Kidney (tissue), 13 donors: ENCODE measurements at regions not wholly inside any gene's neighbourhood (a gene's known extent, or its start where the extent isn't known, plus 50 kb on each side); places are given as distances from the start of the nearest gene placed in this dataset.
A peak's percentile ranks its signal among the peaks of the same experiment; 100 is the strongest.

Experiments used
- DNase-seq, 5 donors: peaks; one replicate each; pipeline ENCODE4 v3.0.0-alpha.2; 2013 to 2020
- FAIRE-seq: peaks from 2 replicates; lab custom pipeline; 2012; peaks lifted over from hg19 to GRCh38; lab: Jason Lieb, UNC
- H3K27ac ChIP-seq, 2 donors: one replicate each; pipeline ENCODE4 v1.7.0; 2013; ENCODE audit warnings: low read depth in 2 of 2, low read length in 2 of 2, inconsistent platforms in 1 of 2
- H3K27me3 ChIP-seq: one replicate; pipeline ENCODE4 v1.7.1; 2013; ENCODE audit warnings: low read length, inconsistent platforms; ENCODE audit not compliant: control insufficient read depth, insufficient read depth
- H3K36me3 ChIP-seq, 3 donors: one replicate each; pipeline versions ENCODE4 v1.7.0 to v1.7.1; 2013; ENCODE audit warnings: low read length in 3 of 3, control low read depth in 1 of 3, inconsistent platforms in 1 of 3; ENCODE audit not compliant: insufficient read depth in 3 of 3, control insufficient read depth in 2 of 3
- H3K4me1 ChIP-seq, 3 donors: one replicate each; pipeline versions ENCODE4 v1.7.0 to v1.7.1; 2013; ENCODE audit warnings: low read length in 3 of 3, inconsistent platforms in 1 of 3, low read depth in 1 of 3; ENCODE audit not compliant: control insufficient read depth in 2 of 3, insufficient read depth in 2 of 3
- H3K4me3 ChIP-seq, 3 donors: one replicate each; pipeline versions ENCODE4 v1.7.0 to v1.8.1; 2013; ENCODE audit warnings: low read length in 3 of 3, control low read depth in 1 of 3, inconsistent platforms in 1 of 3
- H3K9ac ChIP-seq, 3 donors: one replicate each; pipeline versions ENCODE4 v1.7.0 to v1.7.1; 2013; ENCODE audit warnings: low read length in 3 of 3, control low read depth in 1 of 3, inconsistent platforms in 1 of 3
- H3K9me3 ChIP-seq, 3 donors: one replicate each; pipeline versions ENCODE4 v1.7.0 to v1.7.1; 2013; ENCODE audit warnings: low read length in 3 of 3, control low read depth in 1 of 3, inconsistent platforms in 1 of 3; ENCODE audit not compliant: control insufficient read depth in 2 of 3, insufficient read depth in 1 of 3
- CTCF ChIP-seq: IDR thresholded peaks from 3 replicates; pipeline ENCODE4 v1.5.1; 2012; ENCODE audit warnings: mild to moderate bottlenecking, moderate library complexity, borderline replicate concordance; ENCODE audit not compliant: insufficient read depth; ENCODE audit errors: extremely low read depth
- intact Hi-C: fragments of 100-400 bp; cut with DNase I; formaldehyde crosslinking; loops from one replicate; pipeline ENCODE4 v1.11.1; 2022
- donor health status: control.
- donor health status: control.
- donor health status: control.
- donor health status: control.
- donor health status: control.
- donor health status: DM: yes; HTN: yes; CAD: no.
- donor health status: Normal renal cell carcinoma (clear cell type).

GRCh38 chr2:149908726-149909683, 321.4 kb upstream of the MMADHC start:
- intact Hi-C loops: no loop called here
- TF ChIP-seq CTCF: no peak
- DNase-seq (peak in 2 of 5 donors; percentile 34 to 50), FAIRE-seq (no peak)
- H3K36me3 ChIP-seq: no peaks in the 10 kb centered on the region
- no peak overlapping the region for H3K4me3 ChIP-seq
- H3K27ac ChIP-seq: no peak overlapping the region
- no peak overlapping the region for H3K9ac ChIP-seq
- H3K9me3 ChIP-seq: no peaks in the 10 kb centered on the region
- no peaks in the 10 kb centered on the region for H3K27me3 ChIP-seq
- no peaks in the 10 kb centered on the region for H3K4me1 ChIP-seq

GRCh38 chr2:149906886-149907285, 319.3 kb upstream of the MMADHC start:
- Histone ChIP-seq H3K4me1 (no peaks in the 10 kb centered on the region), H3K36me3 (no peaks in the 10 kb centered on the region), H3K9me3 (no peaks in the 10 kb centered on the region), H3K27me3 (no peaks in the 10 kb centered on the region), H3K4me3 (no peak overlapping the region), H3K9ac (no peak overlapping the region), H3K27ac (no peak overlapping the region)
- FAIRE-seq (no peak), DNase-seq (peak in 1 of 5 donors; percentile 25)
- intact Hi-C loops: no loop called here
- no peak for TF ChIP-seq CTCF

GRCh38 chr2:149904352-149905175, 317.0 kb upstream of the MMADHC start:
- DNase-seq (no peak), FAIRE-seq (no peak)
- TF ChIP-seq CTCF: no peak
- Histone ChIP-seq H3K4me3 (no peak overlapping the region), H3K9me3 (no peaks in the 10 kb centered on the region), H3K27me3 (no peaks in the 10 kb centered on the region), H3K4me1 (no peaks in the 10 kb centered on the region), H3K27ac (no peak overlapping the region), H3K36me3 (no peaks in the 10 kb centered on the region), H3K9ac (no peak overlapping the region)
- intact Hi-C loops: no loop called here
